ENCODE measurements at regions not wholly inside any gene's neighbourhood (a gene's known extent, or its start where the extent isn't known, plus 50 kb on each side); places are given as distances from the start of the nearest gene placed in this dataset.
"Not testable (repeated sequence)": the region's sequence is repeated elsewhere in the genome, so short reads cannot be mapped to it uniquely, and the experiment has no call there.

- DNase-seq (ENCODE audit: low read depth): not testable (repeated sequence)
Measured at GRCh38 chr16:29199626-29200025, 206.9 kb downstream of the NPIPB11 start.

GRCh38 chr16:29198731-29199521 lies 207.6 kb downstream of the NPIPB11 start:
- DNase-seq (ENCODE audit: low read depth): no peak

GRCh38 chr16:29198231-29198630 lies 208.3 kb downstream of the NPIPB11 start:
- no peak for DNase-seq (ENCODE audit: low read depth)

GRCh38 chr16:29197494-29198100 lies 208.9 kb downstream of the NPIPB11 start:
- DNase-seq (ENCODE audit: low read depth): not testable (repeated sequence)

GRCh38 chr16:29196746-29197145 lies 209.8 kb downstream of the NPIPB11 start:
- not testable (repeated sequence) for DNase-seq (ENCODE audit: low read depth)

- not testable (repeated sequence) for DNase-seq (ENCODE audit: low read depth)
Measured at GRCh38 chr16:29195116-29195872, 210.4 kb downstream of the LAT start.

GRCh38 chr16:29194185-29194844 lies 209.5 kb downstream of the LAT start:
- not testable (repeated sequence) for DNase-seq (ENCODE audit: low read depth)

GRCh38 chr16:29193634-29194033 lies 208.8 kb downstream of the LAT start:
- not testable (repeated sequence) for DNase-seq (ENCODE audit: low read depth)

- not testable (repeated sequence) for DNase-seq (ENCODE audit: low read depth)
Measured at GRCh38 chr16:29193248-29193574, 208.4 kb downstream of the LAT start.

GRCh38 chr16:29192329-29193247 lies 207.7 kb downstream of the LAT start:
- no peak for DNase-seq (ENCODE audit: low read depth)

- DNase-seq (ENCODE audit: low read depth): not testable (repeated sequence)
Measured at GRCh38 chr16:29191636-29192180, 206.9 kb downstream of the LAT start.

- not testable (repeated sequence) for DNase-seq (ENCODE audit: low read depth)
Measured at GRCh38 chr16:29190553-29191431, 205.9 kb downstream of the LAT start.

GRCh38 chr16:29188806-29189205 lies 204.0 kb downstream of the LAT start:
- DNase-seq (ENCODE audit: low read depth): not testable (repeated sequence)

- DNase-seq (ENCODE audit: low read depth): not testable (repeated sequence)
Measured at GRCh38 chr16:29186306-29187220, 201.7 kb downstream of the LAT start.

- not testable (repeated sequence) for DNase-seq (ENCODE audit: low read depth)
Measured at GRCh38 chr16:29185872-29186271, 201.0 kb downstream of the LAT start.

- DNase-seq (ENCODE audit: low read depth): not testable (repeated sequence)
Measured at GRCh38 chr16:29184738-29185438, 200.0 kb downstream of the LAT start.

- DNase-seq (ENCODE audit: low read depth): not testable (repeated sequence)
Measured at GRCh38 chr16:29182940-29183868, 198.4 kb downstream of the LAT start.

Measured in stimulated activated CD8-positive, alpha-beta memory T cell treated with anti-CD3 and anti-CD28 coated beads, Interleukin-7, amount 100 ng/mL, for 24 hours (primary cell).